IMR-90 (cell line): ENCODE measurements at regions not wholly inside any gene's neighbourhood (a gene's known extent, or its start where the extent isn't known, plus 50 kb on each side); places are given as distances from the start of the nearest gene placed in this dataset.

ENCODE experiments used
- POLR2A ChIP-seq: IDR thresholded peaks from 2 replicates; pipeline ENCODE4 v1.6.1; 2012; ENCODE audit warnings: mild to moderate bottlenecking, low read depth, low read length
- RAD21 ChIP-seq: IDR thresholded peaks from 2 replicates; pipeline ENCODE4 v1.6.1; 2012; ENCODE audit warnings: low read length, improper control_type of control experiment
- RFX5 ChIP-seq: IDR thresholded peaks from 2 replicates; pipeline ENCODE4 v1.8.0; 2012; ENCODE audit warnings: low read depth, mild to moderate bottlenecking, low read length, moderate library complexity

DNA sequence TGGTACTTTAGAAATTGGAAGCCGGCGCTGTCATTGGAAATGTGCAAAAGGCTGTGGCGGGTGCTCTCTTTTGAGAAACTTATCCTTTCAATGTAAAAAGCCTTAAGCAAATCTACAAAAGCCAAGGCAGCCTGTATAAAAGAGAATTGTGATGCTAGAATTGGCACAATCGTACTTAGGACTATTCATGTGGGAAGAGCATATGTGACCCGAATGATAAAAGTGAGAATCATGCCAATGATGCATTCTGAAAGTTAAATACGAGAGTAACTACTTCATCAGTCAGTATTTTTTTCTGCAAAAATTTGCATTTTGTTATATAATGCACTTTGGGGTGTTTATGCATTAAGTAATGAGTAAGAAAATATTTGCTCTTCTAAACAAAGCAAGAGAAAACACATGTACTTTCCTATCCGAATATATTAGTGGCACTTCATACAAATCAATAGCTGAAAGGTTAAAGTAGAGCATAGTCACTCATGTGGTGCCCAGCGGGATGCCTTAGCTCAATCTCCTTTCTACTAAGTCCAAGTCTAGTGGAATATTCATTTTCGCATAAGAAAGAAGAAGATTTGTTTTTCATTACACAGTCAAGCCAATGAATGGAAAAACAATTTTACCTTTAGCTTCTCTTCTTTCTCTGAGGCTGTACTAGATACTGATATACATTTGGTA is 1256.6 kb upstream of the B3GALT2 start:
- no peak for TF ChIP-seq RAD21
- TF ChIP-seq POLR2A = no peak
- no peak for TF ChIP-seq RFX5
